NOMO-1 treated with dmso at 0.1 percent for 144 hours (cell line): ENCODE measurements at regions not wholly inside any gene's neighbourhood (a gene's known extent, or its start where the extent isn't known, plus 50 kb on each side); places are given as distances from the start of the nearest gene placed in this dataset.

ENCODE experiments used
- DNase-seq: peaks from one replicate; lab custom pipeline; 2025; ENCODE audit not compliant: unreplicated experiment; lab: John Stamatoyannopoulos, UW

DNA sequence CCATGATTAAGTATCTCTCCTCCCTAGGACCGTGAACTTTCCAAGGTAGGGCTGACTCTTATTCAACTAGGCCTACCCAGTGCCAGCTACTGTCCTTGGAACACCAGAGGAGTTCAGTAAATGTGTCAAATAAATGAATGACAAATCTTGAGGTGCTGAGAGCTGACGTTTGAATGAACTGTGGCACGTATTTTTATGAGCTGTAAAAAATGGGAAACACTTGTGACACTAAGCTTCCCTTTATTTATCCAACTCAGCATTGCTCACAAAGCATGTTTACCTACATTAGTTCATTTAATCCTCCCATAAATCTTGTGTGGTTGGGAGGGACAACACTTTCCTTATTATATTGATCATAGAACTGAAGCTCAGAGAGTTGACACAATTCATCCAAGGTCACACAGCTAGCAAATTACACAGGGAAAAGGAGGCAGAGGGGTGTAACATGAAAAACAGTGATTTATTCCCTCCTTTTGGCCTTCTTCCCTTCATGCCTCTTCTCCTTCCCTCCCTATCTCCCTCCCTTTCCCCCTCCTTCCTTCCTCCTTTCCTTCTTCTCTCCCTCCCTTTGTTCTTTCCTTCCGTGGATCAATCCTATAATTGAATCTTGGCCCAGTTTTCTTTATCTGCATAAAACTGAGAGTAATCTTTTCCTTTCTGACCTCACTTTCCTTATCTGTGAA, 412.6 kb downstream of the DMRT2 start:
- DNase-seq = no peak

GRCh38 chr9:1469996-1470395, 419.8 kb downstream of the DMRT2 start:
- DNase-seq = no peak

DNA sequence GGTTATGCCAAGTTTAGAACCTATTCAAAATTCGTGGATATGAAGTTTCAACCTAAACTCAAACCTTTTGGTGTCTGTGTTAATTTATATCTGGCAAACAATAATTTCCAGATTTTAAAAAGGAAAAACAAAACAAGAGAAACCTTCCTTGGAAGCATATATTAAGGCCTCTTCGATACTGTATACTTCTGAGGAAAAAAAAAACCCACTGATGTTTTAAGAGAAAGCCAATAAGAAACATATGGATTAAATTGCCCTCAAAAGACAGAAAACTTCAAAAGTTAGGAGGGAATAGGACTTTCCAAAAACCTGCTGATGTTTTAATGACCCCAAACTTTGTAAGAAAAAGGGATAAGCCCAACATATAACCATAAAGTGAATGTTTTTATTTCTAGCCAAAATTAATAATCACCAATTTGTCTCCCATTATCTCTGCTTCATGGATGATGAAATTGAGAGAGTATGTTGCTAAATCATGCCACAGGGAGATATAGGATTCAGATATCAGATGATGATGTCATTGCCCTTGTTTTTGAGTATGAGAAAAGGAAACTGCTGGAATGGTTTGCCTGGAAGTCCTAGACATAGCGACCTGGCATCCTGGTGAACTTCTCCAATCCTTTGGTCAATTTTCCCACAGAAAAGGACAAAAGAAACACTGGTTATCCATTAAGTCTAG, 423.9 kb downstream of the DMRT2 start:
- no peak for DNase-seq

DNA sequence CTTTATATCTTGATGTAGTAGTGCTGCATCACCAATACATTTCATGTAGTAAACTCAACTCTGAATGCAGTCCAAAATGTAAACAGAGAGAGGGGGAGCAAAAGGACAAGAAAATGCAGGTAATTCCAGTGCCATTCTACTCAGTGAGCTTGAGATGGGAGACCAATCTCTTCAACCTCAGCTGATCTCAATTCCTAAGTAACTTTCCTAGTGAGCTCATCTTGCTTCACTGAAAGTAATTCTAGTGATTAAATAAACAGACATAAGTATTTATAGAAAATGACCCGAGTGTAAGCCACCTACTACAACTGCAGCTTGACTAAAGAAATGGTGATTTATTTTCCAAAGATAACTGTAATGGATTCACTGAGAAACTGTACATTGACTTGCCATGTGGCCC, 424.5 kb downstream of the DMRT2 start:
- no peak for DNase-seq

DNA sequence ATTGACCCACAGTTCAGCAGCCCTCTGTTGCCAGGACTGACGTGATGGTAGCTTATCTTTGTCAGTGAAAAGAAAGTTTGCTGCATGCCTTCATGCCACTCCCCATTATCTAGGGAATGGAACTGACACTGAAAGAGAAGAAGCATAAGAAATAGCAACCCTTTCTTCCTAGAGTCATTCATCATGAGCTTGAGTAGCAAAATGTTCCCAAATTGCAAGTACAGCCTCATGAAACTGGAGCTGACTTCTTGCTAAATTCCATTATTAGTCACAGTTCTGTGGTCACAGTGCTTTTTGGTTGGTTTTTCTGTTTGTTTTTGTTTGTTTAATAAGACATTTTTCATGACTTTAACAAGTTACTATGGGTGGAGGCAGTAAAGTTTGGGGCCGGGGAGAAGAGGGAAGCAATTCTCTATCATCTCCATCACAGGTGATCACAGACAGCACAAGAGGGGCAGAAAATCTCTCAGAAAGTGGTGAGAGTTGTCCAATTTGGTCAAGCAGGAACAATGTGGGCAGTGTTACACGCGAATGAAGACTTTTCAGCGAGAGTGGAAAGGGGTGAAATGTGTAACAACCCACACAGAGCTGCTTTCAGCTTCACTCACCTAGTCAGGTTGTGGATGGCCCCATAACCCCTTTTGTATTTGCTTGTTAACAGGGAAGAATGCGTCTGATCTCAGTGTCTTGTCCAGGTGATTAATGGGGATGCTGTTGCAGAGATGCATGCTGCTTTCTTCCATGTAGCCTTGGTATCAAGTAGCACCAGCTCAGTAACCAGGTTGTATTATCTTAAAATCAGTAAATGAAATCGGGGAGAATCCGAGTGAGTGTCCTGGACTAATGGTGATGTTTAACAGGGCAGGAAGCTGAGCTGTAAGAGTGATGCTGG, 440.4 kb downstream of the DMRT2 start:
- DNase-seq = no peak

DNA sequence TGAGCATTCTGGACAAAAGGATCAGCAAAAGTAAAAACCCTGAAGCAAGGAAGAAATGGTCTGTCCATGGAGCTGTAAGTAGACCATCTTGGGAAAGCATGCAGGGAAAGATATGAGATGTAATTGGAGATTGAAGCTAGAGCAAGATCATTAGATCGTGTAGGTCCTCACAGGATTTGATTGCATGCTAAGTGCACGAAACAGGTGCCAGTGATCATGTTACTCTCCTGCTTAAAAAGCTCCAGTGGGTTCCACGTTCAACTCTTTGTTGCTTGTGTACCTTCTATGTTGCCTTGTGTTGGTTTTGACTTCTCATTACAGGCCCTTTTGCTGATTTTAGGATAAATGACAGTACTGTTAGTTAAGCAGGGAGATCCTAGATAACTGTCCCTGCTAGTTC, 442.0 kb downstream of the DMRT2 start:
- no peak for DNase-seq

DNA sequence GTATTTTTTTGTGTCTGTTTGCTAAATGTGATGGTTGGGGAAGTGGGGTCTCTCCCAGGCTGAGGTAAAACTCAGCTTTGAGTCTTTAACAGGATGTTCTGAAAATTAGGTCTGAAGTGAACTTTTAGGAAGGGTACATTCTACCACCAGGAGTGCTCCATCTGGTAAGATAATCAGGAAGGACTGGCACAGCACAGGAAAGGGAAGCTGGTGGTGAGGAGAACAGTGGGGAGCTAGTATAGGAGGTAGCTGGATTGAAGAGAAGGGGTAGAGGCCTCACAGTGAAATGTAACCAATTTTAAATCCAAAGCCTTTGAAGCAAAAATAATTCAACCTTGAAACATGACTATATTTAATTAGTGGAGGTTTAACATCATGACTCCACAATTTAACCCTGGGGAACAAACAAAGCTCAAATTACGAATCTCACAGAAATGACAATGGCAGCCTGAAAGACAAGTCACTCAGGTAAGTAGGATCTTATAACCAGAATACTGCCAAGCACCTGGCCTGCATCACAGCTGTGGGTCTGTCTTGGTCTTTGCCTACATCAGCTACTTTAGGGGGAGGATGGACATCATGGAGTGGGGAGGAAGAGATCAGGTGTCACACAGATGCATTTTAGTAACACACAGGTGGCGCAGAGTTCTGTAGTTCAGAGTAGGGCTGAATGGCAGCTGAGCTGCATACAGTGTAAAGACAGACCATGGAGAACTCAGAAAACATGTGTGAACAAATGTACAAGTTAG, 445.3 kb downstream of the DMRT2 start:
- DNase-seq = no peak

- DNase-seq = no peak
Measured at GRCh38 chr9:1505489-1505888, 455.3 kb downstream of the DMRT2 start.

- no peak for DNase-seq
Measured at GRCh38 chr9:1510712-1511111, 460.6 kb downstream of the DMRT2 start.

DNA sequence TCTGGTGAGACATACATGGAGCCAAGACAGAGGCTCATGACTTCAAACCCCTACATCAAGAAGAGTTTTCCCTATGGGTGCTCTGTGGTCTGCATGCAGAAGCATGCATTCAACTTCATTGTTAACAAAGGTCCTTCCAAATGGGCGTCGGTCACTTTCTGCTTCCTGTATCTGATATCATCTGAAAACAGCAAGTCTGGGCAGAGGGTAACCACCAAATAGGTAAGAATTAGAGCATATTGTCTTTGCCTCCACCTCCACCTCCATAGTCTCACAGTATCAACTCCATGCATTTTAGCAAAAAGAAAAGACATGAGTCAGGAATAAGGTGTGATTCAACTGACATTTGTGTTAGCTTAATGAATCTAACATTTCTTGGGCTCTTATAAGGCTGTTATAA, 462.9 kb downstream of the DMRT2 start:
- no peak for DNase-seq

DNA sequence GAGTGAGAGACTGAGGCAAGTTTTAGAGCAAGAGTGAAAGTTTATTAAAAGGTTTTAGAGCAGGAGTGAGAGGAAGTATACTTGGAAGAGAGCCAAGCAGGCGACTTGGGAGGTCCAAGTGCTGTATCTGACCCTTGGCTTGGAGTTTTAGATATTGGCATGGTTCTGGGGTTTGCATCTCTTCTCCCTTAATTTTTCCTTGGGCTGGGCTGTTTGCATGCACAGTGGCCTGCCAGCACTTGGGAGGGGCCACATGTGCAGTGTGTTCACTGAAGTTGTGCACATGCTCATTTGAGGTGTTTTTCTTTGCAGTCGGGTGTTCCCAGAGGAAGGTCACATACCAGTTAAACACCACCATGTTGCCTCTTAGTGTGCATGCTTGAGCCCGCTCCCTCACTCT, 464.1 kb downstream of the DMRT2 start:
- no peak for DNase-seq

- DNase-seq = no peak
Measured at GRCh38 chr9:1514776-1515363, 464.7 kb downstream of the DMRT2 start.

GRCh38 chr9:1515557-1515956, 465.4 kb downstream of the DMRT2 start:
- no peak for DNase-seq

DNA sequence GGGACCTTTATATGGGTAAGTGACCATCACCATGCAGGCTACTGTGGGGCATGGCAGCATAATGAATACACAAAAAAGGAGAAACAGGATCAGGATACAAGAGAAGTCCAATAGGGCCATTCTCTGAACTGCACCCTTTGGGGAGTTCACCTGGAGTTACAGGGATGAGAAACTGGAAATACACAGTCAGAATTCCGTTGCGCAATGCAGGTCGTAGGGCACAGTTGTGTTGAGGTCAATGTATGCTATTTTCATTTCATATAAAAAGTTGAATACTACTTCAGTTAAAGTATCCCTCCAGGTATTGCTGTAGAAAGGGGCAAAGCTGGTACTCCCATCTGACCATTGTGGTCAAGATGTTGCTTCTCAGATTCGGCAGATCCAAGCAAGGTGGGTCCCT, 471.4 kb downstream of the DMRT2 start:
- no peak for DNase-seq

DNA sequence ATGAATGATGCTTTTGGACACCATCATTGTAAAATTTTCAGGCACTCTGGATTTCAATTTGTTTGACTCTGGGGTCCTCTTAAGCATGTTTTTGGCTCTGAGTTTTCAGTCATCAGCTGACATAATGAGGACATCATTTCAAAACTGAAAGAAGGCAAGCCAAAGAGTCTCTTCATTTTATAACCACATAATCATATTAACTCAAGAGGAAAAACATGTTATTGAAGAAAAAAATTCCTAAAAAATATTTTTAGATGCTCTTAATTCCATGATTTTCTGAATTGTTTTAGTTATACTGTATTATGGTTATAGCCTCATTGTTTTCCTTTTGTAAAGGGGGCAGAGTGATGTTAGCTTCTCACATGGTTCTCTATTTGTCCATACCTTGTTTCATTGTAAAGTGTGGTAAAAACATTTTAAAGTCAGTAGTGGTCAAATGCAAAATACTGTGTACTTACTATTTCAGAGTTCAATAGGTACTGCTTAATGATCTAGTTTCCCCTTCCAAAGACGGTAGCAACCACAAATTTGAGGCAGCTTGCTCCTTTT, 472.1 kb downstream of the DMRT2 start:
- no peak for DNase-seq

DNA sequence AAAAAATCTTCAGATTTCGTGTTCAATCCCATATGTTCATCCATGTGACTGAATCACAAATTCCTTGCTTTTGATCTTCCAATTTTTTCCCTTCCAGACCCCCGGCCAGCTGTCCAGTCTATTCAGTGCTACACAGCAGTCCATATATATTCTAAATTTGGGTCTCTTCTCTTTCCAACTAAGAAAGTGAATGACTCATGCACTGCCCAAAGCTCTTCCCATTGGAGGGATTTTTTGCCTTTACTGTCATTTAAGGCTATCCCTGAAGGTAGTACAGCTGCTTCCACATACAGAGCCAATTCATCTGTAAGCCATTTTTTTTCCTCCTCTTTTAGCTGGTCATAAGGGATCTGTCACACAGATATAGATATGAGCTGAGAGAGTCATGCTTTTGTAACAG, 478.3 kb downstream of the DMRT2 start:
- no peak for DNase-seq

GRCh38 chr9:1530696-1531095, 480.5 kb downstream of the DMRT2 start:
- DNase-seq = no peak

GRCh38 chr9:1531424-1531823, 481.3 kb downstream of the DMRT2 start:
- DNase-seq = no peak

DNA sequence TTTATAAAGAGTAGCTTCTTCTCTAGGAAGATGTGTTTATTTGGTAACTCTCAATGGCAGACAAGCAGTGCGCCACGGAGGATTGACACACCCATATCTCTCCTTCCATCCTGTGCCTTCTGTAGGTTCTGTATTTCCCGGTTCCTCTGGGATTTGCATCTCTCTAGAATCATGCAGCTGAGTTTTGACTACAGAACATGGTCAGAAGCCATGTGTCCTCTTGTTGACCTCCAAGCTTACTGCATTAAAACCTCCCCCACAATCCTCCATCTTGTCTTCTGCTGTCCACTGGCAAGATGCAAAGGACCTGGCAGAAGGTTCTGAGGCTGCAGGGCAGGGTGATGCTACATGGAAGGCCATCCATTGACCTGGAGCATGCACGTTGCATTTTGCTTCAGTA, 482.0 kb downstream of the DMRT2 start:
- no peak for DNase-seq

DNA sequence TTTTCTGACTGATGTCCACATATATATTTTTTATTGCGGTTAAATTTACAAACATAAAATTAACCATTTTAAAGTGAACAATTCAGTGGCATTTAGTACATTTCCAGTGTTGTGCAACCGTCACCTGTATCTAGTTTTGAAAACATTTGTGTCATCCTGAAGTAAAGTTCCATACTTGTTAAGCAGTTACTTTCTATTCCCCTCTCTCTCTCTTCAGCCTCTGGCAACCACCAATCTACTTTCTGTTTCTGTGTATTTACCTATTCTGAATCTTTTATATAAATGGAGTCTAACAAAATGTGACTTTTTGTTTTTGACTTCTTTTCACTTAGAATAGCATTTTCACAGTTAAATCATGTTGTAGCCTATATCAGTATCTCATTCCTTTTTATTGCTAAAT, 480.1 kb upstream of the SMARCA2 start:
- no peak for DNase-seq

DNA sequence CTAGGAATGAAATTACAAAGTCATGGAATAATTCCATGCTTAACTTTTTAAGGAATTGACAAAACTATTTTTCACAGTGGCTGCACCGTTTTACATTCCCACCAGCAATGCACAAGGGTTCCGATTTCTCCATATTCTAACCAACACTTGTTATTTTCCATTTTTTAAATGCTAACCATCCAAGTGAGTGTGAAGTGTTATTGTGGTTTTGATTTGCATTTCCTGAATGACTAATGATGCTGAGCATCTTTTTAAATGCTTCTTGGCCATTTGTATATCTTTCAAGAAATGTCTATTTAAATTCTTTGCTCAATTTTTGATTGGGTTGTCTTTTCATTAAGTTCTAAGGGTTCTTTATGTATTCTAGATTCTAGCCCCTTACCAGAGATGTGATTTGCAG, 479.5 kb upstream of the SMARCA2 start:
- no peak for DNase-seq
